MCF 10A (cell line): ENCODE measurements at regions not wholly inside any gene's neighbourhood (a gene's known extent, or its start where the extent isn't known, plus 50 kb on each side); places are given as distances from the start of the nearest gene placed in this dataset.

Experiments used
- BruUV-seq: library from RNA; stranded (reverse); fragments of 400-500 nt; replicated peaks from 2 replicates; lab custom pipeline; 2021; lab: Mats Ljungman, UMichigan
- CTCF ChIA-PET: fragments of 300-600 bp; sonication (Branson Sonifier 250); formaldehyde crosslinking; extraction: SDS; loops from one replicate; lab custom pipeline; 2021; ENCODE audit warnings: antibody characterized with exemption, inconsistent platforms; lab: Yijun Ruan, JAX
- POLR2A ChIA-PET: fragments of 300-600, 350-650 bp; sonication (Branson Sonifier 250); formaldehyde crosslinking; extraction: SDS; loops from one replicate; lab custom pipeline; 2020; ENCODE audit warnings: antibody characterized with exemption, inconsistent platforms; lab: Yijun Ruan, JAX
- DNase-seq: peaks from one replicate; pipeline ENCODE4 v3.0.0-alpha.2; 2018; ENCODE audit not compliant: unreplicated experiment
- H3K27ac Mint-ChIP-seq: one replicate; pipeline ENCODE4 v1.8.0; 2022; ENCODE audit warnings: mild to moderate bottlenecking, low read depth, mixed read lengths; ENCODE audit not compliant: unreplicated experiment
- H3K27me3 Mint-ChIP-seq: one replicate; pipeline ENCODE4 v1.8.0; 2022; ENCODE audit warnings: mixed read lengths; ENCODE audit not compliant: insufficient read depth, unreplicated experiment
- H3K36me3 Mint-ChIP-seq: one replicate; pipeline ENCODE4 v1.8.0; 2022; ENCODE audit warnings: mild to moderate bottlenecking, moderate library complexity, mixed read lengths; ENCODE audit not compliant: insufficient read depth, unreplicated experiment
- H3K4me1 Mint-ChIP-seq: one replicate; pipeline ENCODE4 v1.8.0; 2022; ENCODE audit warnings: mixed read lengths; ENCODE audit not compliant: insufficient read depth, unreplicated experiment
- H3K4me3 Mint-ChIP-seq: one replicate; pipeline ENCODE4 v1.8.0; 2022; ENCODE audit warnings: mild to moderate bottlenecking, moderate library complexity, mixed read lengths; ENCODE audit not compliant: unreplicated experiment
- H3K9me3 Mint-ChIP-seq: one replicate; pipeline ENCODE4 v1.8.0; 2022; ENCODE audit warnings: mixed read lengths; ENCODE audit not compliant: unreplicated experiment
- intact Hi-C: fragments of 100-400 bp; cut with micrococcal nuclease; formaldehyde crosslinking; loops from 2 replicates; pipeline ENCODE4 v1.14.1; 2022
- TF ChIP-seq, protein P1 (sequence below): fragments of 200-600 bp; IDR thresholded peaks from one replicate; pipeline ENCODE4 v1.8.0; 2022; ENCODE audit warnings: antibody characterized with exemption, mild to moderate bottlenecking; ENCODE audit not compliant: unreplicated experiment

- Mint-ChIP-seq H3K36me3 (no peaks in the 10 kb centered on the region), H3K27me3 (no peaks in the 10 kb centered on the region), H3K4me3 (no peak overlapping the region), H3K9me3 (peaks cover 8% of the 10 kb centered on the region), H3K4me1 (no peaks in the 10 kb centered on the region), H3K27ac (no peak overlapping the region)
- intact Hi-C loops, result no loop called here
- TF ChIP-seq, protein P1, sequence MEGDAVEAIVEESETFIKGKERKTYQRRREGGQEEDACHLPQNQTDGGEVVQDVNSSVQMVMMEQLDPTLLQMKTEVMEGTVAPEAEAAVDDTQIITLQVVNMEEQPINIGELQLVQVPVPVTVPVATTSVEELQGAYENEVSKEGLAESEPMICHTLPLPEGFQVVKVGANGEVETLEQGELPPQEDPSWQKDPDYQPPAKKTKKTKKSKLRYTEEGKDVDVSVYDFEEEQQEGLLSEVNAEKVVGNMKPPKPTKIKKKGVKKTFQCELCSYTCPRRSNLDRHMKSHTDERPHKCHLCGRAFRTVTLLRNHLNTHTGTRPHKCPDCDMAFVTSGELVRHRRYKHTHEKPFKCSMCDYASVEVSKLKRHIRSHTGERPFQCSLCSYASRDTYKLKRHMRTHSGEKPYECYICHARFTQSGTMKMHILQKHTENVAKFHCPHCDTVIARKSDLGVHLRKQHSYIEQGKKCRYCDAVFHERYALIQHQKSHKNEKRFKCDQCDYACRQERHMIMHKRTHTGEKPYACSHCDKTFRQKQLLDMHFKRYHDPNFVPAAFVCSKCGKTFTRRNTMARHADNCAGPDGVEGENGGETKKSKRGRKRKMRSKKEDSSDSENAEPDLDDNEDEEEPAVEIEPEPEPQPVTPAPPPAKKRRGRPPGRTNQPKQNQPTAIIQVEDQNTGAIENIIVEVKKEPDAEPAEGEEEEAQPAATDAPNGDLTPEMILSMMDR, result no peak
- no peak for DNase-seq
- ChIA-PET CTCF (no interaction called here), POLR2A (no interaction called here)
- no TSS peak for BruUV-seq
Measured at GRCh38 chr5:124212934-124213333, 533.5 kb downstream of the ZNF608 start.

- DNase-seq, result no peak
- ChIA-PET POLR2A (no interaction called here), CTCF (interaction anchor here (0.6 to 1.0 kb wide), 4 partner anchors 9 to 682 kb away, joined by 3 to 4 read pairs (median 4); no protein-coding TSS in a partner anchor)
- Mint-ChIP-seq H3K36me3 (no peaks in the 10 kb centered on the region), H3K4me1 (no peaks in the 10 kb centered on the region), H3K27ac (no peak overlapping the region), H3K9me3 (peaks cover 8% of the 10 kb centered on the region), H3K27me3 (no peaks in the 10 kb centered on the region), H3K4me3 (no peak overlapping the region)
- intact Hi-C loops, result no loop called here
- TF ChIP-seq, protein P1, result no peak
- no TSS peak for BruUV-seq
Measured at GRCh38 chr5:124210111-124210910, 536.1 kb downstream of the ZNF608 start.

DNA sequence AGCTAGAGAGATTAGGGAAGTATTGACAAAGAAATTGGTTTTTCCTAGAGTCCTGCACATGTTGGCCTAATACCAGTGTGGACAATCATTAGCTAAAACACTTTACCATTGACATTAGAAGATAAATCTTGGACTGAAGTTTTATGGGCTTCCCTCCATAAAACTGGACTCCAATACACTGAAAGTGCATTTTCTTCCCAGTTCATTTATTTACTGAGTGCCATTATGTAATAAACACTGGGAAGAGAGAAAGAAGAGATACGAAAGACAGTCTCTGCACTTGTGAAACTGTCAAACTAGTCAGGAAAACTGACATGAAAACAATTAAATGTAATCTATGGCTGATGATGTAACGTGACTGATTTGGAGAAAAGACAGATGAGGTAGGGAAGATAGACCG lies 539.3 kb downstream of the ZNF608 start:
- Mint-ChIP-seq H3K27ac (no peak overlapping the region), H3K27me3 (no peaks in the 10 kb centered on the region), H3K9me3 (no peaks in the 10 kb centered on the region), H3K4me3 (no peak overlapping the region), H3K36me3 (no peaks in the 10 kb centered on the region), H3K4me1 (no peaks in the 10 kb centered on the region)
- DNase-seq, result no peak
- ChIA-PET POLR2A (interaction anchor here (1.0 kb wide), 1 partner anchor 12 kb away, joined by 4 read pairs; no protein-coding TSS in a partner anchor), CTCF (interaction anchor here (0.5 to 0.6 kb wide), 2 partner anchors 158 to 251 kb away, joined by 3 read pairs; no protein-coding TSS in a partner anchor)
- no TSS peak for BruUV-seq
- intact Hi-C loops, result no loop called here
- TF ChIP-seq, protein P1, result no peak

GRCh38 chr5:124206540-124206939 lies 539.9 kb downstream of the ZNF608 start:
- Mint-ChIP-seq H3K27ac (no peak overlapping the region), H3K27me3 (no peaks in the 10 kb centered on the region), H3K36me3 (no peaks in the 10 kb centered on the region), H3K4me3 (no peak overlapping the region), H3K9me3 (no peaks in the 10 kb centered on the region), H3K4me1 (no peaks in the 10 kb centered on the region)
- TF ChIP-seq, protein P1, result no peak
- ChIA-PET CTCF (interaction anchor here (0.6 to 0.7 kb wide), 3 partner anchors 13 to 251 kb away, joined by 3 read pairs; no protein-coding TSS in a partner anchor), POLR2A (interaction anchor here (0.6 to 1.0 kb wide), 2 partner anchors 12 to 623 kb away, joined by 3 to 5 read pairs; no protein-coding TSS in a partner anchor)
- no TSS peak for BruUV-seq
- intact Hi-C loops, result no loop called here
- no peak for DNase-seq
